ENCODE measurements at regions not wholly inside any gene's neighbourhood (a gene's known extent, or its start where the extent isn't known, plus 50 kb on each side); places are given as distances from the start of the nearest gene placed in this dataset.

GRCh38 chr2:192254444-192254843, 59.7 kb upstream of the TMEFF2 start:
- TF ChIP-seq POLR2A (IDR thresholded peaks at IDR 0.05) (no peak), EP300 (IDR thresholded peaks at IDR 0.05) (no peak), POLR2AphosphoS5 (IDR thresholded peaks at IDR 0.05) (no peak), CTCF (IDR thresholded peaks at IDR 0.05) (no peak)
- H3K36me3 ChIP-seq: no peaks in the 10 kb centered on the region

GRCh38 chr2:192253692-192254091, 59.0 kb upstream of the TMEFF2 start:
- Histone ChIP-seq H3K9me3 (no peaks in the 10 kb centered on the region), H3K27ac (no peak overlapping the region), H3K36me3 (no peaks in the 10 kb centered on the region), H3K27me3 (no peaks in the 10 kb centered on the region), H3K4me3 (no peak overlapping the region), H3K4me1 (no peaks in the 10 kb centered on the region)
- DNase-seq (ENCODE audit: low spot score in 2 of 2): no peak
- TF ChIP-seq EP300 (IDR thresholded peaks at IDR 0.05) (no peak), POLR2AphosphoS5 (IDR thresholded peaks at IDR 0.05) (no peak), CTCF (IDR thresholded peaks at IDR 0.05) (no peak), POLR2A (IDR thresholded peaks at IDR 0.05) (no peak)
- 68% methylated on average over 4 of the region's 4 CpGs for WGBS

More at GRCh38 chr2:192254444-192254843, 59.7 kb upstream of the TMEFF2 start:
- 72% methylated on average over 3 of the region's 3 CpGs for WGBS
- Histone ChIP-seq H3K4me3 (no peak overlapping the region), H3K9me3 (no peaks in the 10 kb centered on the region), H3K27ac (no peak overlapping the region), H3K27me3 (no peaks in the 10 kb centered on the region), H3K4me1 (no peaks in the 10 kb centered on the region)
- DNase-seq (ENCODE audit: low spot score in 2 of 2): no peak

- H3K36me3 ChIP-seq: no peaks in the 10 kb centered on the region
- H3K4me3 ChIP-seq: no peak overlapping the region
- H3K4me1 ChIP-seq: no peaks in the 10 kb centered on the region
- no peak for TF ChIP-seq POLR2A (IDR thresholded peaks at IDR 0.05)
- DNase-seq (ENCODE audit: low spot score in 2 of 2): no peak
- no peak overlapping the region for H3K27ac ChIP-seq
- no peaks in the 10 kb centered on the region for H3K9me3 ChIP-seq
- H3K27me3 ChIP-seq: no peaks in the 10 kb centered on the region
Measured at GRCh38 chr2:192250961-192251360, 56.2 kb upstream of the TMEFF2 start.

- WGBS: 88% methylated on average over 3 of the region's 3 CpGs
- Histone ChIP-seq H3K27me3 (no peaks in the 10 kb centered on the region), H3K4me1 (no peaks in the 10 kb centered on the region), H3K9me3 (no peaks in the 10 kb centered on the region), H3K27ac (no peak overlapping the region), H3K4me3 (no peak overlapping the region), H3K36me3 (no peaks in the 10 kb centered on the region)
- DNase-seq (ENCODE audit: low spot score in 2 of 2): no peak
- TF ChIP-seq POLR2A (IDR thresholded peaks at IDR 0.05) (no peak), POLR2AphosphoS5 (IDR thresholded peaks at IDR 0.05) (no peak), EP300 (IDR thresholded peaks at IDR 0.05) (no peak)
Measured at GRCh38 chr2:192247456-192247855, 52.7 kb upstream of the TMEFF2 start.

- Histone ChIP-seq H3K27ac (no peak overlapping the region), H3K27me3 (no peaks in the 10 kb centered on the region), H3K4me3 (no peak overlapping the region), H3K4me1 (no peaks in the 10 kb centered on the region), H3K9me3 (no peaks in the 10 kb centered on the region), H3K36me3 (no peaks in the 10 kb centered on the region)
- DNase-seq (ENCODE audit: low spot score in 2 of 2): no peak
- 78% methylated on average over 3 of the region's 3 CpGs for WGBS
- TF ChIP-seq POLR2A (IDR thresholded peaks at IDR 0.05) (no peak), EP300 (IDR thresholded peaks at IDR 0.05) (no peak), CTCF (IDR thresholded peaks at IDR 0.05) (no peak), POLR2AphosphoS5 (IDR thresholded peaks at IDR 0.05) (no peak)
Measured at GRCh38 chr2:192246297-192246696, 51.6 kb upstream of the TMEFF2 start.

- Histone ChIP-seq H3K27me3 (no peaks in the 10 kb centered on the region), H3K4me3 (no peak overlapping the region), H3K36me3 (no peaks in the 10 kb centered on the region), H3K4me1 (no peaks in the 10 kb centered on the region), H3K9me3 (no peaks in the 10 kb centered on the region), H3K27ac (no peak overlapping the region)
- no peak for TF ChIP-seq POLR2AphosphoS5 (IDR thresholded peaks at IDR 0.05)
- no peak for TF ChIP-seq CTCF (IDR thresholded peaks at IDR 0.05)
- TF ChIP-seq EP300 (IDR thresholded peaks at IDR 0.05): no peak
- no peak for TF ChIP-seq POLR2A (IDR thresholded peaks at IDR 0.05)
- WGBS: 89% methylated on average over 3 of the region's 3 CpGs
- DNase-seq (ENCODE audit: low spot score in 2 of 2): no peak
Measured at GRCh38 chr2:192245329-192245728, 50.6 kb upstream of the TMEFF2 start.

Measured in suprapubic skin (tissue), 4 donors.